ENCODE measurements at regions not wholly inside any gene's neighbourhood (a gene's known extent, or its start where the extent isn't known, plus 50 kb on each side); places are given as distances from the start of the nearest gene placed in this dataset.
"Not testable (repeated sequence)": the region's sequence is repeated elsewhere in the genome, so short reads cannot be mapped to it uniquely, and the experiment has no call there.

GRCh38 chr2:5616019-5616418, 76.2 kb upstream of the SOX11 start:
- Histone ChIP-seq H3K9me3 (no peaks in the 10 kb centered on the region), H3K36me3 (no peaks in the 10 kb centered on the region), H3K4me3 (no peak overlapping the region), H3K4me1 (ENCODE audit: control insufficient read depth in 1 of 2, low read depth in 2 of 2) (no peaks in the 10 kb centered on the region), H3K27me3 (replicated peaks; ENCODE audit: insufficient read depth) (no peaks in the 10 kb centered on the region), H3K27ac (no peak overlapping the region)
- DNase-seq (ENCODE audit: low spot score) (no peak), ATAC-seq (ENCODE audit: insufficient number of reproducible peaks, low FRiP score, low read depth) (no peak)
- no peak for TF ChIP-seq CTCF (IDR thresholded peaks at IDR 0.05)

- H3K4me3 ChIP-seq: no peak overlapping the region
- no peaks in the 10 kb centered on the region for H3K27me3 ChIP-seq (replicated peaks; ENCODE audit: insufficient read depth)
- no peaks in the 10 kb centered on the region for H3K9me3 ChIP-seq
- ATAC-seq (ENCODE audit: insufficient number of reproducible peaks, low FRiP score, low read depth) (no peak), DNase-seq (ENCODE audit: low spot score) (no peak)
- H3K4me1 ChIP-seq (ENCODE audit: control insufficient read depth in 1 of 2, low read depth in 2 of 2): no peaks in the 10 kb centered on the region
- H3K36me3 ChIP-seq: no peaks in the 10 kb centered on the region
- TF ChIP-seq CTCF (IDR thresholded peaks at IDR 0.05): no peak
- no peak overlapping the region for H3K27ac ChIP-seq
These were observed 74.8 kb upstream of the SOX11 start for GRCh38 chr2:5617358-5617757.

GRCh38 chr2:5617796-5618195, 74.4 kb upstream of the SOX11 start:
- H3K4me3 ChIP-seq: no peak overlapping the region
- H3K4me1 ChIP-seq (ENCODE audit: control insufficient read depth in 1 of 2, low read depth in 2 of 2): no peaks in the 10 kb centered on the region
- DNase-seq (ENCODE audit: low spot score) (no peak), ATAC-seq (ENCODE audit: insufficient number of reproducible peaks, low FRiP score, low read depth) (no peak)
- H3K27me3 ChIP-seq (replicated peaks; ENCODE audit: insufficient read depth): no peaks in the 10 kb centered on the region
- H3K27ac ChIP-seq: no peak overlapping the region
- H3K36me3 ChIP-seq: no peaks in the 10 kb centered on the region
- no peaks in the 10 kb centered on the region for H3K9me3 ChIP-seq
- TF ChIP-seq CTCF (IDR thresholded peaks at IDR 0.05): no peak

GRCh38 chr2:5618271-5618670, 73.9 kb upstream of the SOX11 start:
- no peak for ATAC-seq (ENCODE audit: insufficient number of reproducible peaks, low FRiP score, low read depth)
- TF ChIP-seq CTCF (IDR thresholded peaks at IDR 0.05): no peak
- no peak overlapping the region for H3K27ac ChIP-seq

GRCh38 chr2:5625556-5626065, 66.6 kb upstream of the SOX11 start:
- H3K4me1 ChIP-seq (ENCODE audit: control insufficient read depth in 1 of 2, low read depth in 2 of 2); ATAC-seq (ENCODE audit: insufficient number of reproducible peaks, low FRiP score, low read depth); H3K27ac ChIP-seq; H3K4me3 ChIP-seq; H3K36me3 ChIP-seq; DNase-seq (ENCODE audit: low spot score); H3K9me3 ChIP-seq; H3K27me3 ChIP-seq (replicated peaks; ENCODE audit: insufficient read depth): not testable (repeated sequence)

More at GRCh38 chr2:5618271-5618670, 73.9 kb upstream of the SOX11 start:
- Histone ChIP-seq H3K4me1 (ENCODE audit: control insufficient read depth in 1 of 2, low read depth in 2 of 2) (no peaks in the 10 kb centered on the region), H3K27me3 (replicated peaks; ENCODE audit: insufficient read depth) (no peaks in the 10 kb centered on the region), H3K4me3 (no peak overlapping the region), H3K9me3 (no peaks in the 10 kb centered on the region), H3K36me3 (no peaks in the 10 kb centered on the region)
- DNase-seq (ENCODE audit: low spot score): no peak

GRCh38 chr2:5628484-5628883, 63.7 kb upstream of the SOX11 start:
- H3K4me1 ChIP-seq (ENCODE audit: control insufficient read depth in 1 of 2, low read depth in 2 of 2); H3K27me3 ChIP-seq (replicated peaks; ENCODE audit: insufficient read depth); ATAC-seq (ENCODE audit: insufficient number of reproducible peaks, low FRiP score, low read depth); DNase-seq (ENCODE audit: low spot score); H3K27ac ChIP-seq; H3K4me3 ChIP-seq; H3K36me3 ChIP-seq; H3K9me3 ChIP-seq: not testable (repeated sequence)

GRCh38 chr2:5629510-5629909, 62.7 kb upstream of the SOX11 start:
- not testable (repeated sequence) for H3K27ac ChIP-seq; H3K36me3 ChIP-seq; H3K9me3 ChIP-seq; H3K27me3 ChIP-seq (replicated peaks; ENCODE audit: insufficient read depth); H3K4me3 ChIP-seq; DNase-seq (ENCODE audit: low spot score); ATAC-seq (ENCODE audit: insufficient number of reproducible peaks, low FRiP score, low read depth); H3K4me1 ChIP-seq (ENCODE audit: control insufficient read depth in 1 of 2, low read depth in 2 of 2)

- not testable (repeated sequence) for H3K27me3 ChIP-seq (replicated peaks; ENCODE audit: insufficient read depth); H3K4me1 ChIP-seq (ENCODE audit: control insufficient read depth in 1 of 2, low read depth in 2 of 2); H3K36me3 ChIP-seq; H3K9me3 ChIP-seq; H3K27ac ChIP-seq; H3K4me3 ChIP-seq; DNase-seq (ENCODE audit: low spot score); ATAC-seq (ENCODE audit: insufficient number of reproducible peaks, low FRiP score, low read depth)
These were observed 55.1 kb upstream of the SOX11 start for GRCh38 chr2:5637051-5637450.

Measured in thoracic aorta (tissue), 2 donors.